Mesothelial cell of epicardium (in vitro differentiated cells): ENCODE measurements at regions not wholly inside any gene's neighbourhood (a gene's known extent, or its start where the extent isn't known, plus 50 kb on each side); places are given as distances from the start of the nearest gene placed in this dataset.

ENCODE experiments used
- DNase-seq, 2 experiments: peaks; one replicate each; pipeline ENCODE4 v3.0.0; 2021; ENCODE audit warnings: low spot score in 2 of 2; ENCODE audit not compliant: unreplicated experiment in 2 of 2
- H3K27ac Mint-ChIP-seq: 2 replicates; pipeline ENCODE4 v1.8.0; 2021; ENCODE audit warnings: mixed read lengths
- H3K27me3 Mint-ChIP-seq: 2 replicates; pipeline ENCODE4 v1.8.0; 2021; ENCODE audit warnings: low read depth, mixed read lengths
- H3K36me3 Mint-ChIP-seq: 2 replicates; pipeline ENCODE4 v1.8.0; 2021; ENCODE audit warnings: mixed read lengths
- H3K4me1 Mint-ChIP-seq: 2 replicates; pipeline ENCODE4 v1.8.0; 2021; ENCODE audit warnings: mixed read lengths
- H3K4me3 Mint-ChIP-seq: 2 replicates; pipeline ENCODE4 v1.8.0; 2021; ENCODE audit warnings: mild to moderate bottlenecking, moderate library complexity, mixed read lengths
- H3K9me3 Mint-ChIP-seq: 2 replicates; pipeline ENCODE4 v1.8.0; 2021; ENCODE audit warnings: mixed read lengths
- CTCF ChIP-seq: fragments of 200-600 bp; sonication (generic); IDR thresholded peaks from one replicate; pipeline ENCODE4 v1.5.0; 2021; ENCODE audit warnings: antibody characterized with exemption; ENCODE audit not compliant: unreplicated experiment

DNA sequence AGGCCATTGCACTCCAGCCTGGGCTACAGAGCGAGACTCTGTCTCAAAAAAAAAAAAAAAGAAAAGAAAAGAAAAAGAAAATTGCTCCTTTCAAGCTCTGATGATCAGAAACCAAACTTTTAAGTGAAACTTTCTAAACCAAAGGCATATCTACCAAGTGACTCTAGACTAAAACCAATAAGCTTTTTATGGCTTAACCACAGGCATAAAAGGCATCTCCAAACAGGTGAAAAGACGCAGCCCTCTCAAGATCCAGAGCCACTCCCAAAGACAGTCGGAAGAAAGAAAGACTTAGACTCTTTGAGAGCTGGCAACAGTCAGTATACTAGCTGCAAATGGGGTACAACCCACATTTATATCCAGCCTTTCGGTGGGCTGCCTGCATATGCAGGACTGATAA is 117.1 kb upstream of the AP1S2 start:
- no peak overlapping the region for H3K27ac Mint-ChIP-seq
- DNase-seq, result no peak
- H3K9me3 Mint-ChIP-seq, result no peaks in the 10 kb centered on the region
- H3K27me3 Mint-ChIP-seq, result no peaks in the 10 kb centered on the region
- H3K4me3 Mint-ChIP-seq, result no peak overlapping the region
- TF ChIP-seq CTCF, result no peak
- peaks cover 3% of the 10 kb centered on the region for H3K4me1 Mint-ChIP-seq
- H3K36me3 Mint-ChIP-seq, result no peaks in the 10 kb centered on the region

DNA sequence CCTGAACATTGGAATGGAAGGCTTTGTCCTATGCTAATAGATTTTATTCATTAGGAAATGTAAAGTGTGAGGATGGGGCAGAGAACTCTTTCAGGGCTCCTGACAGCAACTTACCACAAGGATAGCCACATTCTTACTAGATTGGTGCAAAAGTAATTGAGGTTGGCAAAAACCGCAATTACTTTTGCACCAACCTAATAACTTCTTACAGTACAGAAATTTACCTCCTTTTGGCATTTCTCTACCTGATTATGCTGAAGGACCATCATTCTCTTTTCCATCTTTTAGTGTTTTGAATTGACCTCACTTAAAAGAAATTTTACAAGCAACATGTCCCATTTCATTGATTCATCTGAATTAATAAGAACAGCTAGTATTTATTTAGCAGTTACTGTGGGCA is 109.2 kb upstream of the AP1S2 start:
- DNase-seq, result no peak
- TF ChIP-seq CTCF, result no peak
- peaks cover 10% of the 10 kb centered on the region for H3K9me3 Mint-ChIP-seq
- H3K36me3 Mint-ChIP-seq, result no peaks in the 10 kb centered on the region
- H3K27ac Mint-ChIP-seq, result no peak overlapping the region
- no peak overlapping the region for H3K4me3 Mint-ChIP-seq
- no peaks in the 10 kb centered on the region for H3K4me1 Mint-ChIP-seq
- H3K27me3 Mint-ChIP-seq, result no peaks in the 10 kb centered on the region

DNA sequence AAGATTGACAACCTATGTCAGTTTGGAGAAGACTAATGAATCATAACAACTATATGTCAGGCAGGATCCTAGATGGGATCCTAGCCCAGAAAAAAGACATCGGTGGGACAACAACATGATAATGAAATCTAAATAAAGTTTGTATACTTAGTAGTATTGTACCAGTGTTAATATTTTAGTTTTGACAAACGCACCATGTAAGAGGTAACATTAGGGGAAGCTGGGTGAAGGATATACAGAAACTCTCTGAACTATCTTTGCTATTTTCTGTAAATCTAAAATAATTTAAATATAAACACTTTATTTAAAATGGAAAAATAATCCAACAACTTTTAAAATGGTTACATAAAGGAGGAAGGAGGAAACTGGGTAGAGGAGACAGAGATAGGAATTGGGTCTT is 105.6 kb upstream of the AP1S2 start:
- DNase-seq, result no peak
- no peak overlapping the region for H3K4me3 Mint-ChIP-seq
- H3K4me1 Mint-ChIP-seq, result peaks cover 16% of the 10 kb centered on the region
- no peak for TF ChIP-seq CTCF
- H3K27ac Mint-ChIP-seq, result no peak overlapping the region
- H3K36me3 Mint-ChIP-seq, result no peaks in the 10 kb centered on the region
- peaks cover 10% of the 10 kb centered on the region for H3K9me3 Mint-ChIP-seq
- no peaks in the 10 kb centered on the region for H3K27me3 Mint-ChIP-seq

GRCh38 chrX:15956681-15957080 is 102.1 kb upstream of the AP1S2 start:
- H3K4me3 Mint-ChIP-seq, result no peak overlapping the region
- no peaks in the 10 kb centered on the region for H3K36me3 Mint-ChIP-seq
- H3K9me3 Mint-ChIP-seq, result peaks cover 10% of the 10 kb centered on the region
- DNase-seq, result no peak
- H3K27me3 Mint-ChIP-seq, result no peaks in the 10 kb centered on the region
- TF ChIP-seq CTCF, result no peak
- H3K27ac Mint-ChIP-seq, result peak overlapping the region; percentile 8
- H3K4me1 Mint-ChIP-seq, result peaks cover 16% of the 10 kb centered on the region

DNA sequence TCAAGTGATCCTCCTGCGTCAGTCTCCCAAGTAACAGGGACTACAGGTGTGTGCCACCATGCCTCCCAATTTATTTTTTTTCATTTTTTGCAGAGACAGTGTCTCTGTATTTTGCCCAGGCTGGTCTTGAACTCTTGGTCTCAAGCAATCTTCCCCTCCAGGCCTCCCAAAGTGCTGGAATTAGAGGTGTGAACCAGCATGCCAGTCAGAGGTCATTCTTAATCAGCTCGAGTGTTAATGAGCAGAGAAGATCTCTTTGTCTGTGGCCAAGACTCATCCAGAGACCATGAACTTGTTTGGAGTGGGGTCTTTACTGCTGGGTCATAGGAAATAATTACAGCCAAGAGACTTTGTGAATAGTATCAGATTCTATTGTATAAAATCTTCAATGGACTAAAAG is 99.2 kb upstream of the AP1S2 start:
- Mint-ChIP-seq H3K4me3 (no peak overlapping the region), H3K27me3 (no peaks in the 10 kb centered on the region), H3K9me3 (no peaks in the 10 kb centered on the region), H3K36me3 (no peaks in the 10 kb centered on the region), H3K4me1 (peaks cover 16% of the 10 kb centered on the region), H3K27ac (no peak overlapping the region)
- no peak for TF ChIP-seq CTCF
- no peak for DNase-seq

GRCh38 chrX:15952212-15952611 is 97.6 kb upstream of the AP1S2 start:
- peaks cover 23% of the 10 kb centered on the region for H3K4me1 Mint-ChIP-seq
- H3K27me3 Mint-ChIP-seq, result no peaks in the 10 kb centered on the region
- no peak for TF ChIP-seq CTCF
- H3K36me3 Mint-ChIP-seq, result no peaks in the 10 kb centered on the region
- H3K9me3 Mint-ChIP-seq, result no peaks in the 10 kb centered on the region
- no peak overlapping the region for H3K27ac Mint-ChIP-seq
- no peak overlapping the region for H3K4me3 Mint-ChIP-seq
- DNase-seq, result no peak
